WERI-Rb-1 (cell line): ENCODE measurements at regions not wholly inside any gene's neighbourhood (a gene's known extent, or its start where the extent isn't known, plus 50 kb on each side); places are given as distances from the start of the nearest gene placed in this dataset.
A peak's percentile ranks its signal among the peaks of the same experiment; 100 is the strongest.

Experiments used
- DNase-seq: peaks from one replicate; pipeline ENCODE4 v3.0.0-alpha.2; 2020
- H3K27ac ChIP-seq: fragments of 250-450 bp; sonication (Bioruptor Pico); 2 replicates; pipeline ENCODE4 v1.5.1; 2020; ENCODE audit warnings: mild to moderate bottlenecking, moderate library complexity
- H3K27me3 ChIP-seq: fragments of 250-450 bp; sonication (Bioruptor Pico); 2 replicates; pipeline ENCODE4 v1.5.1; 2021; ENCODE audit warnings: mild to moderate bottlenecking, low read depth, moderate library complexity; ENCODE audit not compliant: insufficient read depth, severe bottlenecking
- H3K36me3 ChIP-seq: fragments of 250-450 bp; sonication (Bioruptor Pico); 2 replicates; pipeline ENCODE4 v1.5.1; 2020; ENCODE audit warnings: mild to moderate bottlenecking, moderate library complexity
- H3K4me3 ChIP-seq: 2 replicates; pipeline ENCODE4 v1.5.1; 2011; ENCODE audit warnings: low read depth, mild to moderate bottlenecking, control low read depth, low read length
- H3K9me3 ChIP-seq: fragments of 250-450 bp; sonication (Bioruptor Pico); 2 replicates; pipeline ENCODE4 v1.5.1; 2021; ENCODE audit warnings: mild to moderate bottlenecking, moderate library complexity; ENCODE audit not compliant: severe bottlenecking
- TF ChIP-seq, protein P1 (sequence below): IDR thresholded peaks from 2 replicates; pipeline ENCODE4 v1.5.1; 2011; ENCODE audit warnings: low read depth, mild to moderate bottlenecking, control low read depth, inconsistent platforms, low read length

- TF ChIP-seq, protein P1, sequence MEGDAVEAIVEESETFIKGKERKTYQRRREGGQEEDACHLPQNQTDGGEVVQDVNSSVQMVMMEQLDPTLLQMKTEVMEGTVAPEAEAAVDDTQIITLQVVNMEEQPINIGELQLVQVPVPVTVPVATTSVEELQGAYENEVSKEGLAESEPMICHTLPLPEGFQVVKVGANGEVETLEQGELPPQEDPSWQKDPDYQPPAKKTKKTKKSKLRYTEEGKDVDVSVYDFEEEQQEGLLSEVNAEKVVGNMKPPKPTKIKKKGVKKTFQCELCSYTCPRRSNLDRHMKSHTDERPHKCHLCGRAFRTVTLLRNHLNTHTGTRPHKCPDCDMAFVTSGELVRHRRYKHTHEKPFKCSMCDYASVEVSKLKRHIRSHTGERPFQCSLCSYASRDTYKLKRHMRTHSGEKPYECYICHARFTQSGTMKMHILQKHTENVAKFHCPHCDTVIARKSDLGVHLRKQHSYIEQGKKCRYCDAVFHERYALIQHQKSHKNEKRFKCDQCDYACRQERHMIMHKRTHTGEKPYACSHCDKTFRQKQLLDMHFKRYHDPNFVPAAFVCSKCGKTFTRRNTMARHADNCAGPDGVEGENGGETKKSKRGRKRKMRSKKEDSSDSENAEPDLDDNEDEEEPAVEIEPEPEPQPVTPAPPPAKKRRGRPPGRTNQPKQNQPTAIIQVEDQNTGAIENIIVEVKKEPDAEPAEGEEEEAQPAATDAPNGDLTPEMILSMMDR, result no peak
- no peak for DNase-seq
- Histone ChIP-seq H3K27ac (no peak overlapping the region), H3K36me3 (no peaks in the 10 kb centered on the region), H3K4me3 (no peak overlapping the region), H3K9me3 (peaks cover 2% of the 10 kb centered on the region), H3K27me3 (no peaks in the 10 kb centered on the region)
Measured at GRCh38 chr3:176969066-176969465, 228.2 kb downstream of the TBL1XR1 start.

- no peak for DNase-seq
- TF ChIP-seq, protein P1, result no peak
- peaks cover 2% of the 10 kb centered on the region for H3K9me3 ChIP-seq
- H3K36me3 ChIP-seq, result no peaks in the 10 kb centered on the region
- H3K4me3 ChIP-seq, result no peak overlapping the region
- H3K27me3 ChIP-seq, result no peaks in the 10 kb centered on the region
- peak overlapping the region; percentile 60 for H3K27ac ChIP-seq
Measured at GRCh38 chr3:176968631-176969030, 228.7 kb downstream of the TBL1XR1 start.

GRCh38 chr3:176967522-176967921, 229.8 kb downstream of the TBL1XR1 start:
- DNase-seq, result no peak
- H3K9me3 ChIP-seq, result peaks cover 2% of the 10 kb centered on the region
- no peaks in the 10 kb centered on the region for H3K27me3 ChIP-seq
- TF ChIP-seq, protein P1, result no peak
- H3K4me3 ChIP-seq, result no peak overlapping the region
- H3K36me3 ChIP-seq, result no peaks in the 10 kb centered on the region
- no peak overlapping the region for H3K27ac ChIP-seq

DNA sequence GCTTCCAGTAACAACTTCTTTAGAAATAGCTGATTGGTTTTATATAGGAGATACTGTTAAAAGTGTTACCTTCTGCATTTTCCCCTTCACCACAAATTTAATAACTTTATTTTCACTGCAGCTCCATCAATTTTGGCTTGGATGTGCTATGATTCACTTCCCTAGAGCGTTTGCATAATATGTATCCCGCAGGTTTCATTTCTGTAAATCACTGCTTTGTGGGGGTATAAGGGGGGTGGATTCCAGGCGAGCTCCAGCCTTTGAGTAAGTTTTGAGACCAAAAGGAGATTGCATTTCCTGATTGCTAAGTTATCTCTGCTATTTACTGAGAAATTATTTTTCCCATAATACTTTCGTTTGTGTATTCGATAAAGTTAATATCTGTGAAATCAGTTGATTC, 232.6 kb downstream of the TBL1XR1 start:
- Histone ChIP-seq H3K9me3 (peaks cover 2% of the 10 kb centered on the region), H3K4me3 (no peak overlapping the region), H3K27me3 (no peaks in the 10 kb centered on the region), H3K27ac (no peak overlapping the region), H3K36me3 (no peaks in the 10 kb centered on the region)
- TF ChIP-seq, protein P1, result no peak
- DNase-seq, result no peak

DNA sequence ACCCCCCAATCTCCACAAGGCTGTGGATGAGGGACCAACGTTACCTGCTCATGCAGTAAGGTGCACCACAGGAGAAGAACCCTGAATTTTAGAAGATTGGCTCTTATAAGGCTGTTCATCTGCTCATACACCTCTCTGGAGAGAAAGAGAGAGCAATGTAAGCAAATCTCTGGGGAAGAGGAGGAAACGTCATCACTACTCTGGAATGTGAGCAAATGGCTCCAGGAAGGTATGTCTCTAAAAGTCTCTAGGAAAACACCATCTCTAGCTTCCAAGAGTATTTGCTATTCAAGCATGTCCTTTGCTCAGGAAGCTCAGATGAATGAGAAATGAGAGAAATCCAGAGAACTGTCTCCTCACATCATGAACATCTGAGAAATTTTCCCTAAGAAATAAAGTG, 235.4 kb downstream of the TBL1XR1 start:
- Histone ChIP-seq H3K36me3 (no peaks in the 10 kb centered on the region), H3K27ac (no peak overlapping the region), H3K4me3 (no peak overlapping the region), H3K27me3 (no peaks in the 10 kb centered on the region), H3K9me3 (no peaks in the 10 kb centered on the region)
- TF ChIP-seq, protein P1, result no peak
- no peak for DNase-seq

GRCh38 chr3:176959867-176960266, 237.4 kb downstream of the TBL1XR1 start:
- DNase-seq, result no peak
- Histone ChIP-seq H3K9me3 (no peaks in the 10 kb centered on the region), H3K4me3 (no peak overlapping the region), H3K27ac (no peak overlapping the region), H3K27me3 (no peaks in the 10 kb centered on the region), H3K36me3 (no peaks in the 10 kb centered on the region)
- TF ChIP-seq, protein P1, result no peak
